Mammary epithelial cell (primary cell): ENCODE measurements at regions not wholly inside any gene's neighbourhood (a gene's known extent, or its start where the extent isn't known, plus 50 kb on each side); places are given as distances from the start of the nearest gene placed in this dataset.

Experiments
- EZH2 ChIP-seq: IDR thresholded peaks from 2 replicates; pipeline ENCODE4 v1.6.1; 2012; ENCODE audit warnings: low read length, inconsistent platforms, borderline replicate concordance
- TF ChIP-seq, protein P1 (sequence below), 2 donors: IDR thresholded peaks in 1 of 2; conservative IDR thresholded peaks in 1 of 2; 2 replicates each; pipeline ENCODE4 v1.5.1; 2011 to 2012; ENCODE audit warnings: inconsistent platforms in 2 of 2, low read length in 2 of 2, mild to moderate bottlenecking in 2 of 2, control low read depth in 1 of 2, low read depth in 1 of 2; ENCODE audit not compliant: insufficient read depth in 1 of 2; ENCODE audit errors: extremely low read depth in 1 of 2

DNA sequence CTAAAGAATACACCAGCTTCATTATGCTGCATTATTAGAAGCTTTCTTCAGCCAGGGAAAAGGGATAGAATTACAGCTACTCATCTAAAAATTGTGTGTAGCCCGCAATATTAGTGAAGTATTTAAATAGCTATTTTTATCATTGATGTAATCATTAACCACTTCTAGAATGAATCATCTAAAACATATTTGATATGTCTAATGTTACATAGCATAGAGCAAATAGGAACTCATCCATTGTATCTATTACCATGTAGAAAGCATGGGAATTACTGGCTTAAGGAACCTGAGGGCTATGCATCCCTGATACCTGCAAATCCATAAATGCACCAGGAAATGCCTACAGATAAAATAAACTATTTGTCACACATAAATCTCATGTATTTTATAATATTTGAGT is 54.5 kb upstream of the VGLL3 start:
- TF ChIP-seq, protein P1, sequence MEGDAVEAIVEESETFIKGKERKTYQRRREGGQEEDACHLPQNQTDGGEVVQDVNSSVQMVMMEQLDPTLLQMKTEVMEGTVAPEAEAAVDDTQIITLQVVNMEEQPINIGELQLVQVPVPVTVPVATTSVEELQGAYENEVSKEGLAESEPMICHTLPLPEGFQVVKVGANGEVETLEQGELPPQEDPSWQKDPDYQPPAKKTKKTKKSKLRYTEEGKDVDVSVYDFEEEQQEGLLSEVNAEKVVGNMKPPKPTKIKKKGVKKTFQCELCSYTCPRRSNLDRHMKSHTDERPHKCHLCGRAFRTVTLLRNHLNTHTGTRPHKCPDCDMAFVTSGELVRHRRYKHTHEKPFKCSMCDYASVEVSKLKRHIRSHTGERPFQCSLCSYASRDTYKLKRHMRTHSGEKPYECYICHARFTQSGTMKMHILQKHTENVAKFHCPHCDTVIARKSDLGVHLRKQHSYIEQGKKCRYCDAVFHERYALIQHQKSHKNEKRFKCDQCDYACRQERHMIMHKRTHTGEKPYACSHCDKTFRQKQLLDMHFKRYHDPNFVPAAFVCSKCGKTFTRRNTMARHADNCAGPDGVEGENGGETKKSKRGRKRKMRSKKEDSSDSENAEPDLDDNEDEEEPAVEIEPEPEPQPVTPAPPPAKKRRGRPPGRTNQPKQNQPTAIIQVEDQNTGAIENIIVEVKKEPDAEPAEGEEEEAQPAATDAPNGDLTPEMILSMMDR (conservative IDR thresholded peaks at IDR 0.05 in 1 of 2, IDR thresholded peaks at IDR 0.05 in 1 of 2; ENCODE audit: extremely low read depth in 1 of 2, insufficient read depth in 1 of 2, low read depth in 1 of 2, low read length in 2 of 2) = no peak
- TF ChIP-seq EZH2 = no peak
